ENCODE measurements at regions not wholly inside any gene's neighbourhood (a gene's known extent, or its start where the extent isn't known, plus 50 kb on each side); places are given as distances from the start of the nearest gene placed in this dataset.

GRCh38 chr5:12951846-12952245, 992.6 kb downstream of the DNAH5 start:
- Histone ChIP-seq H2AK5ac (ENCODE audit: low read depth, low read length) (no peak overlapping the region), H3K9me3 (ENCODE audit: insufficient read depth in 2 of 2, low read depth in 1 of 2, low read length in 1 of 2) (no peaks in the 10 kb centered on the region), H3K9ac (replicated peaks in 1 of 4; ENCODE audit: extremely low read depth in 1 of 4, low read depth in 3 of 4, low read length in 3 of 4) (no peak overlapping the region), H3K79me1 (ENCODE audit: low read depth, low read length) (no peaks in the 10 kb centered on the region), H3K18ac (ENCODE audit: extremely low read depth, low read length) (no peak overlapping the region), H4K8ac (ENCODE audit: extremely low read depth, insufficient read depth, low read length) (no peak overlapping the region), H4K20me1 (replicated peaks in 1 of 2; ENCODE audit: control insufficient read depth in 1 of 2, insufficient read depth in 2 of 2, low read length in 2 of 2) (no peaks in the 10 kb centered on the region), H3K4me1 (replicated peaks in 1 of 4; ENCODE audit: control insufficient read depth in 3 of 4, insufficient read depth in 4 of 4, low read length in 3 of 4) (no peaks in the 10 kb centered on the region), H3K4ac (replicated peaks; ENCODE audit: insufficient read length, low read depth, low read length) (no peak overlapping the region), H3K79me2 (ENCODE audit: control insufficient read depth in 1 of 2, insufficient read depth in 2 of 2, low read length in 2 of 2) (no peaks in the 10 kb centered on the region), H3K56ac (replicated peaks; ENCODE audit: insufficient read length, low read depth, low read length) (no peak overlapping the region), H2AFZ (ENCODE audit: low read length) (no peak overlapping the region), H3K27me3 (replicated peaks in 1 of 4; ENCODE audit: control insufficient read depth in 3 of 4, extremely low read depth in 1 of 4, insufficient read depth in 3 of 4, low read length in 3 of 4) (no peaks in the 10 kb centered on the region), H2BK5ac (ENCODE audit: low read depth, low read length) (no peak overlapping the region), H2BK120ac (replicated peaks; ENCODE audit: low read depth, low read length) (no peak overlapping the region), H3K23me2 (ENCODE audit: low read depth, low read length) (no peaks in the 10 kb centered on the region), H3K4me2 (ENCODE audit: insufficient read depth in 1 of 2, low read depth in 2 of 2, low read length in 2 of 2) (no peak overlapping the region), H3K23ac (ENCODE audit: insufficient read length) (no peak overlapping the region), H3K14ac (ENCODE audit: insufficient read length) (no peak overlapping the region), H4K91ac (replicated peaks; ENCODE audit: insufficient read length, low read length) (no peak overlapping the region), H3K4me3 (ENCODE audit: extremely low read depth in 1 of 4, insufficient read depth in 2 of 4, low read depth in 3 of 4, low read length in 4 of 4) (no peak overlapping the region), H3K27ac (ENCODE audit: low read depth, low read length) (no peak overlapping the region), H2BK12ac (ENCODE audit: low read depth, low read length) (no peak overlapping the region), H4K5ac (ENCODE audit: insufficient read length, low read depth, low read length) (no peak overlapping the region), H2BK15ac (ENCODE audit: low read length) (no peak overlapping the region), H3K36me3 (ENCODE audit: control insufficient read depth in 2 of 4, insufficient read depth in 4 of 4, low read length in 3 of 4) (no peaks in the 10 kb centered on the region), H2BK20ac (ENCODE audit: low read length) (no peak overlapping the region)
- POLR2A ChIA-PET (ENCODE audit: partially characterized antibody) = no interaction called here
- WGBS, 2 experiments (ENCODE audit: extremely low coverage in 1 of 2, insufficient coverage in 1 of 2, insufficient read length in 1 of 2, insufficient replicate concordance in 2 of 2, low coverage in 1 of 2, low lambda C conversion rate in 2 of 2, missing lambda C conversion rate in 1 of 2) = 90% methylated on average over 3 of the region's 3 CpGs; no CpG with 5 or more reads in 1 of the 2 experiments
- DNase-seq (ENCODE audit: low read depth in 1 of 2, low spot score in 2 of 2) = no peak
- CTCF ChIA-PET (ENCODE audit: partially characterized antibody) = no interaction called here
- FAIRE-seq = no peak
- TF ChIP-seq EZH2 (IDR thresholded peaks at IDR 0.05; ENCODE audit: low read depth, low read length, severe bottlenecking) (no peak), CTCF (IDR thresholded peaks at IDR 0.05; ENCODE audit: control extremely low read depth in 1 of 3, insufficient read depth in 1 of 3, low read depth in 1 of 3, low read length in 3 of 3) (no peak), KDM4A (IDR thresholded peaks at IDR 0.05; ENCODE audit: low read depth, low read length, severe bottlenecking) (no peak)

All from H1 (cell line).